ENCODE measurements at regions not wholly inside any gene's neighbourhood (a gene's known extent, or its start where the extent isn't known, plus 50 kb on each side); places are given as distances from the start of the nearest gene placed in this dataset.

- no peak overlapping the region for H3K27ac ChIP-seq
- no peak for TF ChIP-seq ZFX (IDR thresholded peaks at IDR 0.05)
- TF ChIP-seq CTCF (conservative IDR thresholded peaks at IDR 0.05) = no peak
Observed at GRCh38 chr16:80317116-80317515, 223.7 kb upstream of the DYNLRB2 start.

GRCh38 chr16:80314042-80314441 lies 226.8 kb upstream of the DYNLRB2 start:
- TF ChIP-seq ZFX (IDR thresholded peaks at IDR 0.05) = no peak
- TF ChIP-seq CTCF (conservative IDR thresholded peaks at IDR 0.05) = no peak
- no peak overlapping the region for H3K27ac ChIP-seq

- TF ChIP-seq CTCF (conservative IDR thresholded peaks at IDR 0.05) = no peak
- no peak for TF ChIP-seq ZFX (IDR thresholded peaks at IDR 0.05)
- no peak overlapping the region for H3K27ac ChIP-seq
Observed at GRCh38 chr16:80309178-80309577, 231.6 kb upstream of the DYNLRB2 start.

GRCh38 chr16:80305410-80305809 lies 235.4 kb upstream of the DYNLRB2 start:
- H3K27ac ChIP-seq = no peak overlapping the region
- TF ChIP-seq ZFX (IDR thresholded peaks at IDR 0.05) (no peak), CTCF (conservative IDR thresholded peaks at IDR 0.05) (no peak)

- TF ChIP-seq ZFX (IDR thresholded peaks at IDR 0.05) (no peak), CTCF (conservative IDR thresholded peaks at IDR 0.05) (no peak)
- no peak overlapping the region for H3K27ac ChIP-seq
Observed at GRCh38 chr16:80303691-80304090, 237.1 kb upstream of the DYNLRB2 start.

- no peak overlapping the region for H3K27ac ChIP-seq
- TF ChIP-seq ZFX (IDR thresholded peaks at IDR 0.05) = no peak
- TF ChIP-seq CTCF (conservative IDR thresholded peaks at IDR 0.05) = no peak
Observed at GRCh38 chr16:80300876-80301275, 239.9 kb upstream of the DYNLRB2 start.

- TF ChIP-seq ZFX (IDR thresholded peaks at IDR 0.05) (no peak), CTCF (conservative IDR thresholded peaks at IDR 0.05) (no peak)
- peak overlapping the region; percentile 48; the same call in 1 of the 2 replicates for H3K27ac ChIP-seq
Observed at GRCh38 chr16:80300456-80300855, 240.3 kb upstream of the DYNLRB2 start.

All from C4-2B (cell line).